ENCODE measurements at regions not wholly inside any gene's neighbourhood (a gene's known extent, or its start where the extent isn't known, plus 50 kb on each side); places are given as distances from the start of the nearest gene placed in this dataset.

- no peaks in the 10 kb centered on the region for H3K36me3 ChIP-seq (replicated peaks; ENCODE audit: insufficient read depth, low read length)
Measured at GRCh38 chr6:22126910-22127309, 169.9 kb downstream of the PRL start.

GRCh38 chr6:22129751-22130150, 167.1 kb downstream of the PRL start:
- no peak for DNase-seq
- no peaks in the 10 kb centered on the region for H3K9me3 ChIP-seq (replicated peaks; ENCODE audit: insufficient read depth, low read length)

More at GRCh38 chr6:22126910-22127309, 169.9 kb downstream of the PRL start:
- no peaks in the 10 kb centered on the region for H3K4me1 ChIP-seq (ENCODE audit: low read length)
- no peak overlapping the region for H3K9ac ChIP-seq (ENCODE audit: low read length)
- H2AFZ ChIP-seq (ENCODE audit: low read length) = no peak overlapping the region
- no peaks in the 10 kb centered on the region for H3F3A ChIP-seq (ENCODE audit: insufficient read depth, low read length)
- H4K20me1 ChIP-seq (ENCODE audit: insufficient read depth, low read length) = no peaks in the 10 kb centered on the region
- no peak overlapping the region for H3K4me3 ChIP-seq (ENCODE audit: low read length)
- no peak overlapping the region for H3K27ac ChIP-seq (ENCODE audit: low read length)
- H3K9me2 ChIP-seq (replicated peaks; ENCODE audit: insufficient read depth, low read length) = no peaks in the 10 kb centered on the region
- no peaks in the 10 kb centered on the region for H3K9me3 ChIP-seq (replicated peaks; ENCODE audit: insufficient read depth, low read length)
- no peaks in the 10 kb centered on the region for H3K27me3 ChIP-seq (replicated peaks; ENCODE audit: insufficient read depth, low read length)
- no peak for DNase-seq
- TF ChIP-seq CTCF (IDR thresholded peaks at IDR 0.05; ENCODE audit: low read length) = no peak
- no peak for TF ChIP-seq EZH2 (optimal IDR thresholded peaks at IDR 0.05; ENCODE audit: low read depth, low read length)
- no peak for TF ChIP-seq EZH2phosphoT487 (IDR thresholded peaks at IDR 0.05; ENCODE audit: low read length)
- H3K4me2 ChIP-seq (ENCODE audit: low read depth, low read length) = no peak overlapping the region
- H3K79me2 ChIP-seq (ENCODE audit: low read length) = no peaks in the 10 kb centered on the region

GRCh38 chr6:22132656-22133055, 164.2 kb downstream of the PRL start:
- Histone ChIP-seq H2AFZ (ENCODE audit: low read length) (no peak overlapping the region), H3K9me2 (replicated peaks; ENCODE audit: insufficient read depth, low read length) (no peaks in the 10 kb centered on the region), H3K36me3 (replicated peaks; ENCODE audit: insufficient read depth, low read length) (no peaks in the 10 kb centered on the region), H3K9ac (ENCODE audit: low read length) (no peak overlapping the region), H3F3A (ENCODE audit: insufficient read depth, low read length) (no peaks in the 10 kb centered on the region), H3K4me2 (ENCODE audit: low read depth, low read length) (no peak overlapping the region), H3K79me2 (ENCODE audit: low read length) (no peaks in the 10 kb centered on the region), H3K27ac (ENCODE audit: low read length) (no peak overlapping the region), H4K20me1 (ENCODE audit: insufficient read depth, low read length) (no peaks in the 10 kb centered on the region), H3K9me3 (replicated peaks; ENCODE audit: insufficient read depth, low read length) (no peaks in the 10 kb centered on the region), H3K4me3 (ENCODE audit: low read length) (no peak overlapping the region), H3K4me1 (ENCODE audit: low read length) (no peaks in the 10 kb centered on the region), H3K27me3 (replicated peaks; ENCODE audit: insufficient read depth, low read length) (no peaks in the 10 kb centered on the region)
- DNase-seq = no peak
- TF ChIP-seq EZH2phosphoT487 (IDR thresholded peaks at IDR 0.05; ENCODE audit: low read length) = no peak
- no peak for TF ChIP-seq CTCF (IDR thresholded peaks at IDR 0.05; ENCODE audit: low read length)
- no peak for TF ChIP-seq EZH2 (optimal IDR thresholded peaks at IDR 0.05; ENCODE audit: low read depth, low read length)

More at GRCh38 chr6:22129751-22130150, 167.1 kb downstream of the PRL start:
- no peaks in the 10 kb centered on the region for H3K27me3 ChIP-seq (replicated peaks; ENCODE audit: insufficient read depth, low read length)
- no peaks in the 10 kb centered on the region for H3K79me2 ChIP-seq (ENCODE audit: low read length)
- no peak overlapping the region for H3K4me2 ChIP-seq (ENCODE audit: low read depth, low read length)
- H3K9ac ChIP-seq (ENCODE audit: low read length) = no peak overlapping the region
- no peak for TF ChIP-seq EZH2 (optimal IDR thresholded peaks at IDR 0.05; ENCODE audit: low read depth, low read length)
- no peak for TF ChIP-seq CTCF (IDR thresholded peaks at IDR 0.05; ENCODE audit: low read length)
- no peak for TF ChIP-seq EZH2phosphoT487 (IDR thresholded peaks at IDR 0.05; ENCODE audit: low read length)
- no peaks in the 10 kb centered on the region for H4K20me1 ChIP-seq (ENCODE audit: insufficient read depth, low read length)
- H3K9me2 ChIP-seq (replicated peaks; ENCODE audit: insufficient read depth, low read length) = no peaks in the 10 kb centered on the region
- no peak overlapping the region for H2AFZ ChIP-seq (ENCODE audit: low read length)
- no peak overlapping the region for H3K27ac ChIP-seq (ENCODE audit: low read length)
- no peaks in the 10 kb centered on the region for H3F3A ChIP-seq (ENCODE audit: insufficient read depth, low read length)
- no peak overlapping the region for H3K4me3 ChIP-seq (ENCODE audit: low read length)
- H3K36me3 ChIP-seq (replicated peaks; ENCODE audit: insufficient read depth, low read length) = no peaks in the 10 kb centered on the region
- no peaks in the 10 kb centered on the region for H3K4me1 ChIP-seq (ENCODE audit: low read length)

All from MM.1S (cell line).